Islet precursor cell (in vitro differentiated cells): ENCODE measurements at regions not wholly inside any gene's neighbourhood (a gene's known extent, or its start where the extent isn't known, plus 50 kb on each side); places are given as distances from the start of the nearest gene placed in this dataset.

ENCODE experiments used
- DNase-seq: peaks from one replicate; pipeline ENCODE4 v3.0.0-alpha.2; 2018

DNA sequence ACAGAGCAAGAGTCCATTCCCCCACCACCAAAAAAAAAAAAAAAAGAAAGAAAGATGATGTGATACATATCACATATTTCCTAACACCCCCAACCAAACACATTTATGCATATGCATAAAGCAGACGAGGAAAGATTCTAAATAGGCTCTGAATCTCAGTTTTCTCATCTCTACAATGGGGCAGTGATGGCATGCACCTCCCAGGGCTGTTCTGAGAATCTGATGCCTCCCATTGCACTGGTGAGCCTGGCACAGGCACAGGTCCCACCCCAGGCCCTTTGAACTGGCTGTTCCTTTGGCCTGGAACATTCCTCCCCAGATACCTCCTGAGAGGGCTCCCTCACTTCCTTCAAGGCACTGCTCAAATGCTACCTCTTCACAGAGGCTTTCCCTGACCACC lies 116.5 kb downstream of the C9orf50 start:
- DNase-seq = no peak

- DNase-seq = peak; percentile 55
These were observed 119.1 kb downstream of the C9orf50 start for GRCh38 chr9:129501771-129502319.

DNA sequence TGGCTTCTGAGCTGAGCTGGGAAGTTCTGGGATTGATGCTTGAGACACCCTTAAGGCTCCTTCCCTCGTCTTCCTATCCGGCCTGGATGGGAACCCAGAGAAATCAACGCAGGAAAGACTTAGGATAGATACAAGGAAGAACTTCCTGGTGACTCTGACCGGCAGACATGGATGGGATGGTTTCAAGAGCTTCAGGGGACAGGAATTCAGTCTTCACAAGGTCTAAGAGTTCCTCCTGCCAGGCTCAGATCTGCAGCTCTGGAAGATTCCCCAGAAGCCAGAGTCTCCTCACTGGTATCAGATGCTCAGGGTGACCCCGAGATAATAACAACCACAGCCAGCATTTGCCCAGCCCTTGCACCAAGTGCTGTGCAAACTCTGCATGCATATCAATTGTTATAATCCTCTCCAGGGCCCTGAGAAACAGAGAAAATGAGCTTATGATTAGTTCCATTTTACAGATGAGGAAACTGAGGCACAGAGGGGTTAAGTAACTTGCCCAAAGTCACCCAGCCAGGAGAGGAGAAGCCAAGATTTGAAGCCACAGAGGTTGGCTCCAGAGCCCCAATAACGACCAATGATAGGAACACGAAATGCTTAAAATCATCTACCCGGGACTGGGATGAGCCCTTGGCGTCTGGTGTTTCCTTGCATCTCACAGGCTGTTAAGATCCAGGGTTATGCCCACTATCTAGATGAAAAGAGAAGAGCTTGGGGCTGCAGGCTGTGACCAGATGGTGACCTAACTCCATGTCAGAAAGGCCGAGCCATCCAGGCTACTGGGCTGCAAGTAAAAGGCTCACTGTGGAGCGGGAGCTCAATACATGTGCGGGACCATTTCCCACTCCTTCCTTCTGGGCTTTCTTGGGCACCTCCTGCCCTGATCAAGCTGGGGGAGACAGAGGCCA lies 119.8 kb downstream of the C9orf50 start:
- peak; percentile 48 for DNase-seq

GRCh38 chr9:129500161-129500862 lies 120.6 kb downstream of the C9orf50 start:
- peak; percentile 98 for DNase-seq

DNA sequence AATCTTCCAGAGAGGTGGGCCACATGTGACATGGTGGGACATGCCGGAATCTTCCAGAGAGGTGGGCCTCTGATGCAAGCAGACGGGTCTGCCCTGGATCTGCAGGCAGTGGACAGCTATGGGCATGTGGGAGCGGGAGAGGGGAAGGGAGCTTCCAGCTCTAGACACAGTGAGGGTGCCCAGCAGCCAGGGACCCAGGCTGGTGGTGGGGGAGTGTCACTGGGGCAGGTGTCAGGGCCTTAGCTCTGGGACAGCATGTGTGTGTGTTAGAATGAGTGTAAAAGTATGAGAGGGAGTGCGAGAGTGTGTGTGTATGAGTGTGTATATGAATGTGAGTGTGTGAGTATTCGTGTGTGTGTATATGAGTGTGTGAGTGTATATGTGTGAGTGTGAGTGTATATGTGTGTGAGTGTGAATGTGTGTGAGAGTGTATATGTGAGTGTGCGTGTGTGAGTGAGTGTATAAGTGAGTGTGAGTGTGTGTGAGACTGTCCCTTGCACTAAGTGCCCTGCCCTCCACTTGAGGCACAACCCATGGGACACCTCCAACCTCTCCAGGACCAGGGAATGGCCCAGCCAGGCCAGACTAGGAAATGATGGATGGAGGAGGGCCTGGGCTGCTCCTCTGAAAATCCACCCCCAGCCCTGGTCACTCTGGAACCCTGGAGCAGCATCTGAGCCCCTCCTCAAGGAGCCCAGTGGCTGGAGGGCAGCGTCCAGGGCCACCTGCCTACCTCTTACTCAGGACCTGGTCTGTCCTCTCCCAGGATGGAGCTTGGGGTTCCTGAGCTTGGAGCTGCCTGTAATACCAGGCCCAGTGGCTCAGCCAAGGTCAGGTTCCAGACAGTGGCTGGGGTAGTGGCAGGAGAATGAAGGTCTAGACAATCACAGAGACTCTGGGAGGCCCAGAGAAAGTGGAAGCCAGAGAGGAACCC lies 122.2 kb downstream of the C9orf50 start:
- peak; percentile 61 for DNase-seq

DNA sequence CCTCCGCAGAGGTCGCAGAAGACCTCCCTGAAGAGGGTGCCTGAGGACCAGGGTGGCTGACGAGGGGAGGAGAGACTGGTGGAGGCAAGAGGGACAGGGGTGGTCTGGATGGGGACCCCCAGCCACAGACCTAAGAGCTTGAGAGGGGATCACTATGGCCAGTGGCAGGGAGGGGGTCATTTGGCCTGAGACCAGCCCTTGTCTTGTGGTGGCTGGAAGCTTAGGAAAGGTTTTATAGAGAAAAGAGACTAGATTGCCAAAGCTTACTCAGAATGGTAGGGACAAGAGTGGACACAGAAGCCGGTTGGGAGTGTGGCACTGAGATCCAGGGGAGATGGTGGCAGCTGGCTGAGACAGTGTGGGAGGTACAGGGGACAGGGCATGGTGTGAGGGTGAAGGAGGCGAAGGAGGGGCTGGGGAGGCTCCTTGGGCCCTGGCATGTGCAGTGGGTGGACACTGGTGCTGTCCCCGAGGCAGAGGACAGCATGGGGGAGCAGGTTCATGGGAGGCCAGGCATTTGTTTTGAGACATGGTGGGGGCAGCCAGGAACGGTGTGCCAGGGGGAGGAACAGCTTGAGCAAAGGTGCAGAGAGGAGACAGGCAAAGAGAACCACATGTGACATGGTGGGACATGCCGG lies 123.0 kb downstream of the C9orf50 start:
- peak; percentile 54 for DNase-seq

- peak; percentile 70 for DNase-seq
These were observed 123.7 kb downstream of the C9orf50 start for GRCh38 chr9:129497005-129497812.

GRCh38 chr9:129496473-129497004 lies 124.4 kb downstream of the C9orf50 start:
- DNase-seq = peak; percentile 98

DNA sequence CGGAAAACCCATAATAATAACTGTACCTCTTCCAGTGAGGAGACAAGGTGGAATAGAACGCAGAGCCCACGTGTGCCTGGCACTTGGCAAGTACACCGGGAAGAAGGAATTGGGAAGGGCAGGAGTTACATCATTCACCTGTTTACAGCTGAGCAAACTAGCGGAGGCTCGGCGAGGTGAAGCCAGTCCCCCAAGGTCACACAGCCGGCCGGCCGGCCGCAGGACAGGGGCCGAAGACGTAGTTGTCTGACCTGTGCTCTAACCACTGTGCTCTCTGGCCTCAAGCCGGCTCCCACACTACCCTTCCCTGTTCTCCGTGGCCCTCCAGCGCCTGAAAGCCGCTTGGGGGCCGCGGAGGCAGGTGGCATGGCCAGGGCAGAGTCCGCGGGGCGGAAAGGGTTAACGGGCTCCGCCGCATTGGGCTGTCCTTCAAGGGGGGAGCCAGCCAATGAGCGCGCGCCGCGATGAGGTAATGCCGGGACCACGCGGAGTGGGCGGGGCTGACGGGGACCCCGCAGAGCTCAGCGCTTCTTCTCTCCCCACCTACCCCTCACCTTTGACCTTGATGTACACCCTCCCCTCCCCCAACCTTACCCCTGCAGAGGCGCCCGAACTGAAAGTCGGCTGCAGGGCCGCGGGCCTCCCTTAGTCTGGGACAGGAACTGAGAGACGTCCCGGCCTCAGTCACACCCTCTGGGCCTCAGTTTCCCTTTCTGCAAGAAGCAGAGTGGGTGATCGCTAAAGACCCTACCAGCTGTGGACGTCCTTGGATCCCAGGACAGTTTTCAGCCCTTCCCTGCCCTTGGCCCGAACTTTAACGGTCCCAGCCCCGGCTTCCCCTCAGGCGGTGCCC lies 125.1 kb downstream of the C9orf50 start:
- peak; percentile 96 for DNase-seq

DNA sequence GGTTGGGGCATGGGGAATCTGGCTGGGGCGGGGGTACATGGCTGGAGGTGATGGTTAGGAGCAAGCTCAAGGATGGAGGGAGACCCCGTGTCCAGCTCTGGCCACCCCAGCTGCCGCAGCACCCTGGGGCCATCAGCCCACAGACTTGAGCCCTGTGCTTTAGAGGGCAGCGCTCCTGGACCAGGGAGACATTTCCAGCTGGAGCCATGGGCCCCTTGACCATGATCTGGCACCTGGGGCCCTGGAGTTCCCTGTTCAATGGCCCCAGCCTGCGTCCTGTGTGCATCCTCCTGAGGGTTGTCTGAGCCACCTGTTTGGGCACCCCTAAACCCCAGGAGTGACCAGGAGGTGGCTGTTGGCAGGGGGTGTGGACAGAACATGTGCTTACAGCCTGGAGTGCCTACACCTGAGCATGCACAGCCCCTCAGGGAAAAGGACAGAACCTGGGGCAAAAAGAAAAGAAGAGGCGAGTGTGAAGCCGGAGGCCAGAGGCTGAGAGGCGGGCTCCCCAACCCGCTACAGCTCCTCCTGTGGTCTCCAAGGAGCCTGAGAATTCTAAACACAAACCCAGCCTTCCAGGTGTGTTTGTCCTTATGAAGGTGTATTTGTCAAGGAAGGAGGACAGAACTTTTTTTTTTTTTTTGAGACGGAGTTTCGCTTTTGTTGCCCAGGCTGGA lies 126.7 kb downstream of the C9orf50 start:
- peak; percentile 57 for DNase-seq

DNA sequence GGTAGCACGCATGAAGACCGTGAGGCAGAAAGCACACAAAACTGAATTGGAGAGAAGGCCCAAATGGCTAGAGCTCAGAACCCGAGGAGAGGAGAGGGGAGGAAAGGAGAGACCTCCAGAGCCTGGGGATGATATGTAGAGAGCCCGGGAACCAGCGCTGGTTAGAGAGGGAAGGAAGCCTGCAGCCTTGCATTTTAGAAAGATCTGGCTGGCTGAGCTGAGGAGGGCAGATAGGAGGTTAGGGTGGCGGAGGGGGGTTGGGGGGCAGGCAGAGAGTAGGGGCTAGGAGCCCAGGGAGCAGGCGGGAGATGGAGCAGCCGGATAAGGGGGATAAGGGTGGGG lies 127.2 kb downstream of the C9orf50 start:
- DNase-seq = no peak

- no peak for DNase-seq
These were observed 127.7 kb downstream of the C9orf50 start for GRCh38 chr9:129493002-129493705.

DNA sequence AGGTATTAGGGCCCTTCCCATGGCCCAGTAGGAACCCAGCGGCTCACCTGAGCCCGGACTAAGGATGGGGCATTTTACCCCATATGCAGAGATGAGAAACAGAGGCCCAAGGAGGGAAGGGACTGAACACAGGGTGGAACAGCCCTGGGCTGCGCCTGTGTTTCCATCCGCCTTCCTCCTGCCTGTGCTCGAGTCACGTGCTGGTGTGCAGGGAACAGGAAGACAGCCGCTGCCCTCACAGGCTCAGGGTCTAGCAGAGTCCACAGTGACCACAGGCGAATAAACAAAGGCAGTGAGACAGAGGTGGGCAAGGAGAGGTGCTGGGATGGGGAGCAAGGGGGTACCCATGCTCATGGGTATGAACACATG lies 129.4 kb downstream of the C9orf50 start:
- no peak for DNase-seq

- DNase-seq = no peak
These were observed 130.1 kb downstream of the C9orf50 start for GRCh38 chr9:129490583-129491486.

DNA sequence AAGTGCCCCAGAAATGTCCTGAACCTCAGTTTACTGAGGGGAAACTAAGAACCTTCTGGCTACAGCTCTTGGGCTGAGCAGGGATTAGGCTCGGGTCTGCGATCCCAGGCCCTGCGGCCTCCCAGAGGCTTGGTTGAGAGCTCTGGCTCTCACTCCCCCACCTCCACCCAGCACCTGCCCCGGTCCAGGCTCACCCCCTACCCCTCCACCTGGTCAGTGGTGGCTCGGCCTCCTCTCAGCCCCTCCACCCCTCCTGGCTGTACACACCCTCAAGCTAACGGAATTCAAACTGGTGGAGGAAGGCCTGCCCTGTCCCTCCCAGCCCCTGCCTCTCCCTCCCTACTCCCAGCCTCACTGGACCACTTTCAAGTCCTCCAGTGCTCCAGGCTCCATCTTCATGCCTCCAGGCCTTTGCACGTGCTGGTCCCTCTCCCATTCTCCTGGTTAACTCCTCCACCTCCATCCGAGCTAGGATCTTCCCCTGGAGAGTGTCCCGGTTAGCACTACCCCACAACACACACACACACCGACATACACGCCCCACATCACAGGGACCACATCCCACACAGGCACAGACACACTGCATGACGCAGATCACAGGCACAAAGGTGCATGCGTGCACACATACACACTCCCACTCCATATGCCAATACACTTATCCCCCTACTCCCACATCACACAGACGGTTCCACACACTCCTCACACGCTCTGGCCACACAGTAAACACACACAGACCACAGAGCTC lies 130.9 kb downstream of the C9orf50 start:
- peak; percentile 76 for DNase-seq

- no peak for DNase-seq
These were observed 133.0 kb downstream of the C9orf50 start for GRCh38 chr9:129487658-129488483.
